D721Med (cell line): ENCODE measurements at regions not wholly inside any gene's neighbourhood (a gene's known extent, or its start where the extent isn't known, plus 50 kb on each side); places are given as distances from the start of the nearest gene placed in this dataset.
A peak's percentile ranks its signal among the peaks of the same experiment; 100 is the strongest.

ENCODE experiments used
- DNase-seq: peaks from one replicate; pipeline ENCODE4 v3.0.0; 2011; ENCODE audit warnings: low spot score; ENCODE audit not compliant: insufficient read length
- FAIRE-seq: peaks from 2 replicates; lab custom pipeline; 2011; peaks lifted over from hg19 to GRCh38; lab: Jason Lieb, UNC
- TF ChIP-seq, protein P1 (sequence below): IDR thresholded peaks from 2 replicates; pipeline ENCODE4 v1.5.1; 2012; ENCODE audit warnings: mild to moderate bottlenecking, control low read depth; ENCODE audit not compliant: insufficient read depth; ENCODE audit errors: missing control alignments

DNA sequence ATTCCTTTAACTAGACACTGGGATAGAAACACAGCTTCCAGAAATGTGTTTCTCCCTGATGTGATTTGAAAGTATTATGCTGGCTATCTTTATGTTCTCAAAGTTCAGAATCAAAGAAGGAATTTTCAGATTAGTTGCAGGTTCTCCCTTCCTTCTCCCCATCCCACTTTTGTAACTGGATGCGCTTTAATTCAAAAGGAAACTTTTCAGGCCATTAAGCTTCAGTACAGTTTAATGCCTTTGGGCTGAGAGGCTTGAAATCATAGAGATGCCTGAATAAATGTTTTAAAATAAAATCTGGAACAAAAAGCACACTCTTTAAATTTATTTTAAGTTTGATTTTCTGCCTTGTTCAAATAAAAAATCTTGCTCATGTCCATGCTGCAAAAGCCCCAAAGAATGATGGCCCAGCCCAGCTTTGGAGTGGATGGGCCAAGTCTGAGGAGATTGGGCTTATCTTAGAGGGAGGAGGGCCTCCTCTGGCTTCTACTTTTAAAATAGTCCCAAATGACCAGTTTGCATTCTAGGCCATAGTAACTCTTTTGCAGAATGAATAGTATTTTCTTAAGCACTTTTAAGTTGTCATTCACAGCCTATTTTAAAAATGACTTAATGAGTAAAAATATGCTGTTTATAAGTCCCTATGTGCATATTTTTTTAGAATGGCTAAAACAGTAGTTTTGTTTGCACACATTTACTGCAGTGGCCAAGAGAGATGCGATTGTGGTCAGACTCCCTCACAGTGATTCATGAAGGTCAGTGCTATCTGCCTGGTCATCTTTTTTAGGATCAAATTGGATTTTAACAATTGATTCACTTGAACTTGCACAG lies 129.2 kb downstream of the MTX2 start:
- TF ChIP-seq, protein P1, sequence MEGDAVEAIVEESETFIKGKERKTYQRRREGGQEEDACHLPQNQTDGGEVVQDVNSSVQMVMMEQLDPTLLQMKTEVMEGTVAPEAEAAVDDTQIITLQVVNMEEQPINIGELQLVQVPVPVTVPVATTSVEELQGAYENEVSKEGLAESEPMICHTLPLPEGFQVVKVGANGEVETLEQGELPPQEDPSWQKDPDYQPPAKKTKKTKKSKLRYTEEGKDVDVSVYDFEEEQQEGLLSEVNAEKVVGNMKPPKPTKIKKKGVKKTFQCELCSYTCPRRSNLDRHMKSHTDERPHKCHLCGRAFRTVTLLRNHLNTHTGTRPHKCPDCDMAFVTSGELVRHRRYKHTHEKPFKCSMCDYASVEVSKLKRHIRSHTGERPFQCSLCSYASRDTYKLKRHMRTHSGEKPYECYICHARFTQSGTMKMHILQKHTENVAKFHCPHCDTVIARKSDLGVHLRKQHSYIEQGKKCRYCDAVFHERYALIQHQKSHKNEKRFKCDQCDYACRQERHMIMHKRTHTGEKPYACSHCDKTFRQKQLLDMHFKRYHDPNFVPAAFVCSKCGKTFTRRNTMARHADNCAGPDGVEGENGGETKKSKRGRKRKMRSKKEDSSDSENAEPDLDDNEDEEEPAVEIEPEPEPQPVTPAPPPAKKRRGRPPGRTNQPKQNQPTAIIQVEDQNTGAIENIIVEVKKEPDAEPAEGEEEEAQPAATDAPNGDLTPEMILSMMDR, result no peak
- FAIRE-seq (peak; percentile 38), DNase-seq (no peak)

DNA sequence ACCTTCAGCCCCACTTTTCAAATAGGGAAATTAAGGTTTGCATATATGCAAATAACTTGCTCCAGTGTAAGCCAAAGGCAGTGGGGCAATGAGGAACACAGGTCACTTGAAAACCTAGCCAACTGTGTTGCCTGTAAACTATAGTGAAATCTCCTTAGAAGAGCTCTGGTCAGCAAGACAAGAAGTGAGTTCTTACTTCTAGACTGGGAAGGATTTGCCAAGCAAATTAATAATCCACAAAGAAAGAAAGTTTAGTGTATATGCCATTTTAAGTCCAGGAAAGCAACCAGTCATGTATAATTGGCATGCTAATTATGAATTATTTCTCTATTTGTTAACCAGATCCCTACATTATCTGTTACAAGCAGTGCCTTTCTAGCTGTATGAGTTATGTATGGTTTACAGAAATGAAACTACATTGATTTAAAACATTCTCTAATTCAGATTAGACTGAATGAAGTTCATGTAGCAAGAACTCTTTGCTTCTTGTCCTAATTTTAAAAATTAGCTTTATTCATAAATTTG lies 129.9 kb downstream of the MTX2 start:
- TF ChIP-seq, protein P1, result no peak
- no peak for DNase-seq
- no peak for FAIRE-seq

DNA sequence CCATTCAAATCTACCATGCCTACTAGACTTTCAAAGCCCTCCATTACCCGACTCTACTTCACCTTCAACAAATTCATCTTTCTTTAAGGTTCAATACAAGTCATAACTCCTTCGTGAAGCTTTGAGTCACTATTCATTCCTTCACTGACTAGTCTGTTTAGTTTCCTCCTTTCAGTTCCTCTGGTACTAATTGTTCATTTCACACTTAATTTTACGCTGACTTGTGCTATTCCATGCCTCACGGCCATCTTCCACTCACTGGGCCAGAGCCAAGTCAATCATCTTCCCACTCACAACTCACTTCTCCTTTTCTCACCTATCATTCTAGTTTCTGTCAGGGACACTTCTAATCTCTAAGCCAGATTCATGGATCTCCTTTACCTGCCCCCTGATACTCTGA lies 136.2 kb downstream of the MTX2 start:
- DNase-seq (no peak), FAIRE-seq (no peak)
- TF ChIP-seq, protein P1, result no peak

DNA sequence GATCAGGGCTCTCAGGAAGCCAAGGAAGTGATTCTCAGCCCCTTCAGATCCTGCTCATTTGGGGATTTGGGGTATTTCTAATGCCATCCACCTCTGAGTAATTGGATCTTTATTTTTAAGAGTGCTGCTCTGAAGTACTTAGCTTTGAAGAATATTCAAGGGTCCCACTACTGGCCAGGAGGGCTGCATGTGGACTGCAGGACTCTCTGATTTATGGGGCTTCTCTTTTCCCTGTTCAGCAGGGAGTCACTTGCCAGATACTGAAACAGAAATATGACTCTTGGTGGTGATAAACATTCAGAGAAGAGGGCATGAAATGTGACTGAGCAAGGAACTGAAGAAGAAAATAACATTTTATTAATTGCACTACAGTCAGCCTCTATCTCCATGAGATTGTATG lies 138.5 kb downstream of the MTX2 start:
- FAIRE-seq (no peak), DNase-seq (no peak)
- TF ChIP-seq, protein P1, result no peak

DNA sequence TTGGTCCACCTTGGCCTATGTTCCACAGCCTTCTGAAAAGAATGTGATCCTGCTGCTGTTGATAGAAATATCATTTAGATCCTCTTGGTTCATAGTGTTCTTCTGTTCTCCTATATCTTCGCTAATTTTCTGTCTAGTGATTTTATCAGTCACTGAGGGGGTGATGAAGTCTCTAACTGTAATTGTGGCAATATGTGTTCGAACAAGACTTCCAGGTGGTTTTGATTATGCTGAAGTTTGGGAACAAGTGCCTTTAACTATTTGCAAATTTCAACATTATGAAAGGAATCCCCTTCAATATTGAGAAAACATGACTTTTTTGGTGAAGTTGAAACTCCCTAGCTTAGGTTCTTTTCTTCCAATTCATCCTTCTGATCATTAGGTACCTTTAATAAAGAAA lies 140.4 kb downstream of the MTX2 start:
- no peak for FAIRE-seq
- DNase-seq, result no peak
- TF ChIP-seq, protein P1, result no peak

DNA sequence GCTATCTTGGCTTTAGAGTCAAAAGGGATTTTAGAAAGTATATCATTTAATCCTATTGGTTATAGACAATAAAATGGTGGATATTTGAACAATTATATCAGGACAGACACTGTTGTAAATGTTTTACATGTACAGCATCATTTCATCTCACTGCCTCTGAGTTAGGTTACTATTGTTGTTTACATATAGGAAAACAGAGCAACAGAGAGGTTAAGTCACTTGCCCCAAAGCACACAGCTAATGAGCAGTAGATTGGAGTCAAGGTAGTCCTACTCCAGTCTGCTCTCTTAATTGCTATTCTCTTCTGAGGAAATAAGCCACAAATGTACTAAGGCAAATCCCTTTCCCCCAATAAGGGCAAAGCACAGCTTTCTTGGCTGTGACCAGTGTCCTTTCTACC lies 142.9 kb downstream of the MTX2 start:
- FAIRE-seq (no peak), DNase-seq (no peak)
- TF ChIP-seq, protein P1, result no peak

DNA sequence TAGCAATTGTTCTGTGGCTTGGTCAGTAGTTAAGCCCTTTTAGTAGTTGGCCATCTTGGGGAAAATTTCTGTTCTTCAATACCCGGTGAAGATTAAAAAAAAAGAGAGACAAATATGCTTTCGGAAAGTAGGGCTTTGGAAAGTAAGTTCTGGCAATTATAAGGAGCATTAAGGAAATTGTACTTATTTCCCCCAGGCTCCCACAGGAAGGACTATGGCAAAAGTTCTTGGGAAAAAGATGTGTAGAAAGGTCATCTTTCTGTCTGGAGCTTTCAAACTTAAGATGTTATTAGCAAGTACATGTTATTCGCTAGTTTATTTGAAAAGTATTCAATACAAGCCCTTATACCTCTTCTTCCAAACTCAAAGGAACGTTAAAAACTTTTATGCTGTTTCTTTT lies 144.5 kb downstream of the MTX2 start:
- TF ChIP-seq, protein P1, result no peak
- DNase-seq, result no peak
- FAIRE-seq, result no peak
